ENCODE measurements at regions not wholly inside any gene's neighbourhood (a gene's known extent, or its start where the extent isn't known, plus 50 kb on each side); places are given as distances from the start of the nearest gene placed in this dataset.

- Histone ChIP-seq H3K9me2 (no peaks in the 10 kb centered on the region), H3K27ac (ENCODE audit: low read depth in 2 of 2, low read length in 1 of 2) (no peak overlapping the region), H3F3A (replicated peaks; ENCODE audit: insufficient read depth) (peaks cover 1% of the 10 kb centered on the region), H3K27me3 (ENCODE audit: insufficient read depth) (no peaks in the 10 kb centered on the region), H3K36me3 (replicated peaks in 1 of 2; ENCODE audit: control insufficient read depth in 1 of 2, insufficient read depth in 2 of 2, low read length in 1 of 2) (no peaks in the 10 kb centered on the region), H3K9ac (no peak overlapping the region), H2AFZ (ENCODE audit: low read depth) (no peak overlapping the region), H3K79me2 (ENCODE audit: insufficient read depth) (no peaks in the 10 kb centered on the region), H4K20me1 (ENCODE audit: insufficient read depth) (no peaks in the 10 kb centered on the region), H3K9me3 (no peaks in the 10 kb centered on the region), H3K4me3 (ENCODE audit: low read depth in 2 of 2, low read length in 1 of 2) (no peak overlapping the region), H3K4me2 (no peak overlapping the region), H3K4me1 (ENCODE audit: control insufficient read depth in 1 of 2, insufficient read depth in 2 of 2, low read depth in 1 of 2, low read length in 1 of 2) (no peaks in the 10 kb centered on the region)
- 97% methylated on average over 1 of the region's 1 CpG for WGBS (ENCODE audit: low lambda C conversion rate)
- ChIA-PET CTCF (interaction anchor here (0.5 kb wide), 1 partner anchor 1183 kb away, joined by 3 read pairs; no protein-coding TSS in a partner anchor), POLR2A (no interaction called here)
- TF ChIP-seq MEF2A (IDR thresholded peaks at IDR 0.05; ENCODE audit: borderline replicate concordance, low read depth) (no peak), USF2 (IDR thresholded peaks at IDR 0.05; ENCODE audit: borderline replicate concordance, low read depth, low read length) (no peak), TEAD4 (IDR thresholded peaks at IDR 0.05; ENCODE audit: borderline replicate concordance, insufficient read depth) (no peak), ELF1 (IDR thresholded peaks at IDR 0.05) (no peak), GABPA (IDR thresholded peaks at IDR 0.05; ENCODE audit: low read depth) (no peak), RXRA (IDR thresholded peaks at IDR 0.05; ENCODE audit: borderline replicate concordance, low read depth) (no peak), SIN3A (IDR thresholded peaks at IDR 0.05; ENCODE audit: borderline replicate concordance, low read depth, low read length) (no peak), TCF12 (IDR thresholded peaks at IDR 0.05) (no peak), MXI1 (IDR thresholded peaks at IDR 0.05; ENCODE audit: low read depth, low read length) (no peak), TAF1 (IDR thresholded peaks at IDR 0.05; ENCODE audit: borderline replicate concordance, low read depth, low read length) (no peak), EZH2phosphoT487 (IDR thresholded peaks at IDR 0.05; ENCODE audit: borderline replicate concordance, low read depth) (no peak), CHD2 (IDR thresholded peaks at IDR 0.05; ENCODE audit: low read length, partially characterized antibody) (no peak), RAD21 (IDR thresholded peaks at IDR 0.05; ENCODE audit: low read length) (no peak), MAX (IDR thresholded peaks at IDR 0.05; ENCODE audit: low read depth) (no peak), JUND (IDR thresholded peaks at IDR 0.05) (no peak), EP300 (IDR thresholded peaks at IDR 0.05; ENCODE audit: borderline replicate concordance in 1 of 2, low read depth in 1 of 2, low read length in 1 of 2) (no peak), ZBTB33 (IDR thresholded peaks at IDR 0.05; ENCODE audit: borderline replicate concordance, low read depth) (no peak)
- TF ChIP-seq, protein P1, sequence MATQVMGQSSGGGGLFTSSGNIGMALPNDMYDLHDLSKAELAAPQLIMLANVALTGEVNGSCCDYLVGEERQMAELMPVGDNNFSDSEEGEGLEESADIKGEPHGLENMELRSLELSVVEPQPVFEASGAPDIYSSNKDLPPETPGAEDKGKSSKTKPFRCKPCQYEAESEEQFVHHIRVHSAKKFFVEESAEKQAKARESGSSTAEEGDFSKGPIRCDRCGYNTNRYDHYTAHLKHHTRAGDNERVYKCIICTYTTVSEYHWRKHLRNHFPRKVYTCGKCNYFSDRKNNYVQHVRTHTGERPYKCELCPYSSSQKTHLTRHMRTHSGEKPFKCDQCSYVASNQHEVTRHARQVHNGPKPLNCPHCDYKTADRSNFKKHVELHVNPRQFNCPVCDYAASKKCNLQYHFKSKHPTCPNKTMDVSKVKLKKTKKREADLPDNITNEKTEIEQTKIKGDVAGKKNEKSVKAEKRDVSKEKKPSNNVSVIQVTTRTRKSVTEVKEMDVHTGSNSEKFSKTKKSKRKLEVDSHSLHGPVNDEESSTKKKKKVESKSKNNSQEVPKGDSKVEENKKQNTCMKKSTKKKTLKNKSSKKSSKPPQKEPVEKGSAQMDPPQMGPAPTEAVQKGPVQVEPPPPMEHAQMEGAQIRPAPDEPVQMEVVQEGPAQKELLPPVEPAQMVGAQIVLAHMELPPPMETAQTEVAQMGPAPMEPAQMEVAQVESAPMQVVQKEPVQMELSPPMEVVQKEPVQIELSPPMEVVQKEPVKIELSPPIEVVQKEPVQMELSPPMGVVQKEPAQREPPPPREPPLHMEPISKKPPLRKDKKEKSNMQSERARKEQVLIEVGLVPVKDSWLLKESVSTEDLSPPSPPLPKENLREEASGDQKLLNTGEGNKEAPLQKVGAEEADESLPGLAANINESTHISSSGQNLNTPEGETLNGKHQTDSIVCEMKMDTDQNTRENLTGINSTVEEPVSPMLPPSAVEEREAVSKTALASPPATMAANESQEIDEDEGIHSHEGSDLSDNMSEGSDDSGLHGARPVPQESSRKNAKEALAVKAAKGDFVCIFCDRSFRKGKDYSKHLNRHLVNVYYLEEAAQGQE (IDR thresholded peaks at IDR 0.05; ENCODE audit: low read depth, low read length): no peak
- no peak for DNase-seq
Observed at GRCh38 chr1:235006132-235006721, 122.4 kb downstream of the TOMM20 start.

Data from SK-N-SH (cell line).